Upper lobe of left lung (tissue), 4 donors: ENCODE measurements at regions not wholly inside any gene's neighbourhood (a gene's known extent, or its start where the extent isn't known, plus 50 kb on each side); places are given as distances from the start of the nearest gene placed in this dataset.

Experiments
- CTCF ChIP-seq, 6 experiments: fragments of 450-650 bp in 4 of 6; fragments of 200-600 bp in 2 of 6; sonication (generic) in 2 of 6; IDR thresholded peaks; one replicate each; pipeline ENCODE4 v1.5.1; 2016 to 2019; ENCODE audit warnings: antibody characterized with exemption in 6 of 6
- EP300 ChIP-seq, 4 donors: sonication (generic); formaldehyde crosslinking; IDR thresholded peaks; one replicate each; pipeline ENCODE4 v1.5.1; 2017; ENCODE audit warnings: antibody characterized with exemption in 4 of 4, control low read depth in 2 of 4
- POLR2A ChIP-seq, 4 donors: fragments of 450-650 bp; IDR thresholded peaks; one replicate each; pipeline ENCODE4 v1.5.1; 2016 to 2017; ENCODE audit warnings: antibody characterized with exemption in 4 of 4, mild to moderate bottlenecking in 2 of 4

GRCh38 chr3:189058071-189058470 lies 113.7 kb upstream of the TPRG1 start:
- TF ChIP-seq POLR2A (IDR thresholded peaks at IDR 0.05) (no peak), CTCF (IDR thresholded peaks at IDR 0.05) (no peak), EP300 (IDR thresholded peaks at IDR 0.05) (no peak)
